Endodermal cell (in vitro differentiated cells): ENCODE measurements at regions not wholly inside any gene's neighbourhood (a gene's known extent, or its start where the extent isn't known, plus 50 kb on each side); places are given as distances from the start of the nearest gene placed in this dataset.

Experiments used
- DNase-seq: peaks from one replicate; pipeline ENCODE4 v3.0.0-alpha.2; 2017
- H3K27ac ChIP-seq: 2 replicates; pipeline ENCODE4 v1.5.1; 2013; ENCODE audit warnings: mild to moderate bottlenecking, low read depth, low read length, moderate library complexity
- H3K27me3 ChIP-seq: 2 replicates; pipeline ENCODE4 v1.6.1; 2013; ENCODE audit warnings: mild to moderate bottlenecking, low read length, moderate library complexity; ENCODE audit not compliant: insufficient read depth, control insufficient read depth, poor library complexity, severe bottlenecking
- H3K36me3 ChIP-seq: 2 replicates; pipeline ENCODE4 v1.7.0; 2013; ENCODE audit warnings: mild to moderate bottlenecking, low read length, moderate library complexity; ENCODE audit not compliant: control insufficient read depth, insufficient read depth
- H3K4me1 ChIP-seq: one replicate; pipeline ENCODE4 v1.7.0; 2013; ENCODE audit warnings: low read length; ENCODE audit not compliant: control insufficient read depth, insufficient read depth
- H3K4me3 ChIP-seq: 2 replicates; pipeline ENCODE4 v1.5.1; 2013; ENCODE audit warnings: mild to moderate bottlenecking, low read length, moderate library complexity
- H3K9ac ChIP-seq: 2 replicates; pipeline ENCODE4 v1.6.1; 2013; ENCODE audit warnings: mild to moderate bottlenecking, low read length, moderate library complexity; ENCODE audit not compliant: poor library complexity, severe bottlenecking; ENCODE audit errors: extremely low read depth
- H3K9me3 ChIP-seq: 2 replicates; pipeline ENCODE4 v1.6.1; 2013; ENCODE audit warnings: mild to moderate bottlenecking, low read length, moderate library complexity; ENCODE audit not compliant: control insufficient read depth
- H3K27ac Mint-ChIP-seq: 2 replicates; pipeline ENCODE4 v1.8.0; 2020; ENCODE audit warnings: mixed read lengths
- H3K27me3 Mint-ChIP-seq: 2 replicates; pipeline ENCODE4 v1.8.0; 2021; ENCODE audit warnings: mild to moderate bottlenecking, mixed read lengths; ENCODE audit not compliant: insufficient read depth
- H3K36me3 Mint-ChIP-seq: 2 replicates; pipeline ENCODE4 v1.8.0; 2020; ENCODE audit warnings: low read depth, mixed read lengths
- H3K4me1 Mint-ChIP-seq: 2 replicates; pipeline ENCODE4 v1.8.0; 2020; ENCODE audit warnings: mixed read lengths
- H3K4me3 Mint-ChIP-seq: 2 replicates; pipeline ENCODE4 v1.8.0; 2020; ENCODE audit warnings: mild to moderate bottlenecking, moderate library complexity, mixed read lengths
- H3K9me3 Mint-ChIP-seq: 2 replicates; pipeline ENCODE4 v1.8.0; 2020; ENCODE audit warnings: mild to moderate bottlenecking, mixed read lengths
- WGBS, 2 experiments: methylation state at CpG; one replicate each; pipeline versions ENCODE4 v1.1.5 to v1.1.7; 2013; ENCODE audit warnings: missing lambda C conversion rate in 2 of 2, mixed read lengths in 1 of 2; ENCODE audit not compliant: insufficient coverage in 1 of 2, insufficient read length in 1 of 2; 5-methylcytosine and 5-hydroxymethylcytosine counted together
- TF ChIP-seq, protein P1 (sequence below): fragments of 200-600 bp; sonication (generic); conservative IDR thresholded peaks from 2 replicates; pipeline ENCODE4 v1.5.0; 2021; ENCODE audit warnings: antibody characterized with exemption, mild to moderate bottlenecking

DNA sequence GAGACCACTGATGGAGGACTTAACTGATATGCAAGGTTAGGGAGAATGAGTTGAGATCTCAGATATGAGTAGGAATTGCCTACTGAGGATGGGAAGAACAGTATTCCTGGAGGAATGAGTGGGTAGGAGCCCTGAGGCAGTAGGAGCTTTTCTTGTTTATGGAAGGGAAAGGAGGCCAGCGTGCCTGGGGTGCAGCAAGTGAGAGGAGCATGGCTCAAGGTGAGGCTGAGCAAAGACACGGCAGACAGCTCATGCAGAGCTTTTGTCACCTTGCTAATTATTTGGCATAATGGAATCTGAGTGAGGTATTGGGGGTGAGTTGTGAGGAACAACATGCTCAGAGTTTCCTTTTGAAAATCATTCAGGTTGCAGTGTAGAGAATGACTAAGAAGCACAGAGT, 65.3 kb upstream of the IBSP start:
- H3K27me3 ChIP-seq: no peaks in the 10 kb centered on the region
- WGBS, 2 experiments: 57 to 81% methylated on average over 2 of the region's 2 CpGs
- H3K27me3 Mint-ChIP-seq: no peaks in the 10 kb centered on the region
- DNase-seq: peak; percentile 56
- H3K36me3 Mint-ChIP-seq: peaks cover 3% of the 10 kb centered on the region
- H3K9me3 Mint-ChIP-seq: peaks cover 4% of the 10 kb centered on the region
- no peak overlapping the region for H3K4me3 Mint-ChIP-seq
- H3K4me3 ChIP-seq: no peak overlapping the region
- peaks cover 8% of the 10 kb centered on the region for H3K4me1 Mint-ChIP-seq
- H3K27ac ChIP-seq: no peak overlapping the region
- TF ChIP-seq, protein P1, sequence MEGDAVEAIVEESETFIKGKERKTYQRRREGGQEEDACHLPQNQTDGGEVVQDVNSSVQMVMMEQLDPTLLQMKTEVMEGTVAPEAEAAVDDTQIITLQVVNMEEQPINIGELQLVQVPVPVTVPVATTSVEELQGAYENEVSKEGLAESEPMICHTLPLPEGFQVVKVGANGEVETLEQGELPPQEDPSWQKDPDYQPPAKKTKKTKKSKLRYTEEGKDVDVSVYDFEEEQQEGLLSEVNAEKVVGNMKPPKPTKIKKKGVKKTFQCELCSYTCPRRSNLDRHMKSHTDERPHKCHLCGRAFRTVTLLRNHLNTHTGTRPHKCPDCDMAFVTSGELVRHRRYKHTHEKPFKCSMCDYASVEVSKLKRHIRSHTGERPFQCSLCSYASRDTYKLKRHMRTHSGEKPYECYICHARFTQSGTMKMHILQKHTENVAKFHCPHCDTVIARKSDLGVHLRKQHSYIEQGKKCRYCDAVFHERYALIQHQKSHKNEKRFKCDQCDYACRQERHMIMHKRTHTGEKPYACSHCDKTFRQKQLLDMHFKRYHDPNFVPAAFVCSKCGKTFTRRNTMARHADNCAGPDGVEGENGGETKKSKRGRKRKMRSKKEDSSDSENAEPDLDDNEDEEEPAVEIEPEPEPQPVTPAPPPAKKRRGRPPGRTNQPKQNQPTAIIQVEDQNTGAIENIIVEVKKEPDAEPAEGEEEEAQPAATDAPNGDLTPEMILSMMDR: no peak
- H3K9ac ChIP-seq: no peak overlapping the region
- H3K4me1 ChIP-seq: no peaks in the 10 kb centered on the region
- no peaks in the 10 kb centered on the region for H3K36me3 ChIP-seq
- H3K27ac Mint-ChIP-seq: no peak overlapping the region
- H3K9me3 ChIP-seq: no peaks in the 10 kb centered on the region

DNA sequence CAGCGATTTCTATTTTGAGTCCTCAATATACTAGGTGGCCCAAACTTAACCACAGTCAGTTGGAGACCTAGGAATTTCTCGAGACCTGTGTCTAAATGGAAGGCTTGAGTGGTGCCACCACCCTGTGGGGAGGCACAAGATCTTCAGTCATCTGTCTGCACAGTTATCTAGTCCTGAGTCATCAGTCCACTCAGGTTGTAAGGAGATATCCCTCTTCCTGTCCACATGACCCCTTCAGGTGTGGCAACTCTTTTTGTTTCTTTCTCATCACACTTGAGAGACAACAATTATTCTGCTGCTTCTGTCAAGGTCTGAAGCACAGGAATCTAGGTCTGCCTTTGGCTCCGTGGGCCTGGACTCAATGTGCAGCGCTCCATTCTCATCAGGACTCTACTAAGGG, 64.4 kb upstream of the IBSP start:
- Mint-ChIP-seq H3K9me3 (peaks cover 4% of the 10 kb centered on the region), H3K4me3 (no peak overlapping the region), H3K36me3 (peaks cover 3% of the 10 kb centered on the region), H3K4me1 (peaks cover 8% of the 10 kb centered on the region), H3K27me3 (no peaks in the 10 kb centered on the region), H3K27ac (no peak overlapping the region)
- WGBS, 2 experiments: 71 to 100% methylated on average over 2 to 4 of the region's 4 CpGs
- Histone ChIP-seq H3K4me3 (no peak overlapping the region), H3K27ac (no peak overlapping the region), H3K36me3 (no peaks in the 10 kb centered on the region), H3K4me1 (no peaks in the 10 kb centered on the region), H3K27me3 (no peaks in the 10 kb centered on the region), H3K9ac (no peak overlapping the region), H3K9me3 (no peaks in the 10 kb centered on the region)
- no peak for DNase-seq
- TF ChIP-seq, protein P1: no peak

DNA sequence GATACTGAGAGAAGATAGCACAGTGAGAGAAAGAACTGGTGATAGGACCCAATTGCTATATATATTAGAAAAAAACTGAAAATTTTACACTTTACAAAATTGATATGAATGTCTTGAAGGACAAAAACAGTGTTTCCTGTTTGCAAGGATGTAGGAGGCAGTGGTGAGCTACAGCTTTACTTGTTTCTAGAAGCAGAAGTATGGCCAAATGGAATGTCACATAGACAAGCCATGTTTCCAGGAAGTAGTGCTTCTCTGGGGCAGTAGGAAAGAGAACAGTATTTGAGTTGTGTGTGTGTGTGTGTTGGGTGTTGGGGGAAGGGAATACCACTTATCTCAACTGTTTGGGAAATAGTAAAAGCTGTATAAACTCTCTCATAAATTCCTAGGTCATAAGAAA, 60.9 kb upstream of the IBSP start:
- no peaks in the 10 kb centered on the region for H3K9me3 Mint-ChIP-seq
- H3K4me3 Mint-ChIP-seq: no peak overlapping the region
- H3K9me3 ChIP-seq: no peaks in the 10 kb centered on the region
- no peaks in the 10 kb centered on the region for H3K4me1 ChIP-seq
- H3K27me3 Mint-ChIP-seq: no peaks in the 10 kb centered on the region
- H3K4me1 Mint-ChIP-seq: peaks cover 8% of the 10 kb centered on the region
- H3K27ac ChIP-seq: no peak overlapping the region
- H3K36me3 Mint-ChIP-seq: peaks cover 3% of the 10 kb centered on the region
- no peak overlapping the region for H3K9ac ChIP-seq
- no peak overlapping the region for H3K4me3 ChIP-seq
- H3K27me3 ChIP-seq: no peaks in the 10 kb centered on the region
- H3K36me3 ChIP-seq: no peaks in the 10 kb centered on the region
- H3K27ac Mint-ChIP-seq: no peak overlapping the region
- TF ChIP-seq, protein P1: peak; percentile 10
- no peak for DNase-seq
